ENCODE measurements at regions not wholly inside any gene's neighbourhood (a gene's known extent, or its start where the extent isn't known, plus 50 kb on each side); places are given as distances from the start of the nearest gene placed in this dataset.

DNA sequence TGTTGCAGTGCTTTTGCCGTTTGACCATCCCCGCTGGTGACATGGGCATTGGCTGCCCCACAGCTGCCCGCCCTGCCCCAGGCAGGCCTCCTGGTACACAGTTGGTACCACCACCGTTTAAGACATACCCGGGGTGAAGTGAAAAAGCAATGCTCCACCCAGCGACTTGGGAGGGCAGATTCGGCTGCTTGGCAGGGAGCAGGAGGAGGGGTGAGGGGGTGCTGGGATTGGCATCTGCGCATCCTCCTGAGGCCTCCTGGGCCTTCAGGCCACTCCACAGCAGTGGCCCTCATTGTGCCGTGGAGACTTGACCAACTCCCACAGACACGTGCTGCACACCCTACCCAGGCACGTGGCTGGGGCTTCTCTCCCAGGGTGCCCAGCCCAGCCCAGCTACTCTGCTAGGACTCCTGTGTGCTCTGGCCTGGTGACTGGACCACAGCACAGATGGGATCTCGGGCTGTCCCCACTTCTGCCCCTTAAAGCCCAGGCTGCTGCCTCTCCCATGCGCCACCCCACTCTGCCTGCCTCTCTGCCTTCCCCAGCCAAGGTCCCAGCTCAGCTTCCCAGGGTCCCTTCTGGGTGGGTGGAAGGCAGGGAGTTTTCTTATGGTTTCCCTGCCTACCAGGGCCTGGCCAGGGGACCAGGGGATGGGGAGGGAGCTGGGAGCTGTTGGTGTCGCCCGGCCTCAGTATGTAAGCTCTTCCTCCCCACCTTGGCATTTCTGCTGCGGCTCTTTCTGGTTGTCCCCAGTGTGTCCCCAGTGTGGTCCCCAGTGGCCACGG lies 157.0 kb upstream of the HS6ST1 start:
- no peak for DNase-seq

- no peak for DNase-seq
Measured at GRCh38 chr2:128477026-128477820, 158.6 kb upstream of the HS6ST1 start.

- no peak for DNase-seq
Measured at GRCh38 chr2:128477891-128478290, 159.2 kb upstream of the HS6ST1 start.

- DNase-seq: no peak
Measured at GRCh38 chr2:128485761-128486639, 167.3 kb upstream of the HS6ST1 start.

DNA sequence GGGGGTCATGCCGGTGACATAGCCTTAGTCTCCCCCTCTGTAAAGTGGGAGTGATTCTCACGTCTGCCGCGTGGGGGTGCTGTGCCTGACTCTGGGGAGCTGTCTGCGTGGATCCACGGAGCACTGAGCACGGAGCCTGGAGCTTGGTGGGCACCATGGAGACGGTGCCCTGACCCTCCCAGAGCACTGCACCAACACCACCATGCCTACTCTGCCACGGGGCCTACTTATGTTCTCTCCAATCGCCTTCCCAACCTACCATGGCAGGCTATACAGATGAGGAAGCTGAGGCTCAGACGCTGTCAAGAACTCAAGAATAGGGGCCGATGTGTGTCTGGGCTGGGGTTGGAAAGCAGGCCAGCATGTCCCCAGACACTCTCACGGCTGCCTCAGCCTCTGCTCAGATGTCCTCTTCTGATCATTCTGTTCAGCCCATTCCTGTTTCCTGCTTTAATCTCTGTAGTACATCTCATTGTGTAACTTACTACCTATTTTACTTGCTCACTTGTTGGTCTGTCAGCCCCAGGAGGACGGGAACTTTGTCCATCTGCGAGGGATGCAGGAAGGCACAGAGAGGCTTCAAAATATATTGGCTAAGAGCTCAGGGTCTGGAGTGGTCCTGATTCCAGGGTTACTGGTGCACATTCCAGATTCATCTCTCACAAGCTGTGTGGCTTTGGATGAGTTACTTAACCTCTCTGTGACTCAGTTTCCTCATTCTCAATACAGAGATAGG lies 168.1 kb upstream of the HS6ST1 start:
- no peak for DNase-seq

DNA sequence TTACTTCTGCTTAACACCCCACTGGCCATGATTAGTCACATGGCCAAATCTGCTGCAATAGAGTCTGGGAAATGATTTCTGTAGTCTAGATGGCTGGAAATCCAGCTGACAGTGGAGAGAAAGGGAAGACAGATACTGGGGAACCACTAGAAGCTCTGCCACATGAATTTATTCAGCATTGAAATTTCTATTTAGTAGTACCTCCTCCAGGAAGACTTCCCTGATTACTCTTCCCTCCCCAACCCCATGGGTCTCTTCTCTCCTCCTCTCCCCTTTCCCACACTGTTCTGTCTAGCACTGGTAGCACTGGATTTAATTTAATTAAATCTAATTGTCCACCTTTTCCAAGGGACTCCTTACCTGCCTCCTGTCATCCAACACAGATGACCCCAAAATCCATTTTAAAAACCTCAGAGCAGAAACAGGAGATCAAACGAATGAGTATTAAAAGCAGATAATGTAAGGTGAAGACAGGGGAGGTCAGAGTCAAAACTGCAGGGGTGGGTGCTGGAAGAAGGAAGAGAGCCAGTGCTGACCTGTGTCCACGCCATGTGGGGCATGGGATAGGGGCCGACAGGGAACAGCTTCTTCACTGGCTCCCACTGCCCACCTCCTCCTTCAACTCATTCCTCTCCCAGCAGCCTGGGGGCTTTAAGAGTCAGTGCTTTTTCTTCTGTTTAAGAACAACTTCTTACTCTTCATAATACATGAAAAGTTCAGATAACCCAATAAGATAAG lies 169.2 kb upstream of the HS6ST1 start:
- no peak for DNase-seq

- no peak for DNase-seq
Measured at GRCh38 chr2:128488434-128488833, 169.8 kb upstream of the HS6ST1 start.

DNA sequence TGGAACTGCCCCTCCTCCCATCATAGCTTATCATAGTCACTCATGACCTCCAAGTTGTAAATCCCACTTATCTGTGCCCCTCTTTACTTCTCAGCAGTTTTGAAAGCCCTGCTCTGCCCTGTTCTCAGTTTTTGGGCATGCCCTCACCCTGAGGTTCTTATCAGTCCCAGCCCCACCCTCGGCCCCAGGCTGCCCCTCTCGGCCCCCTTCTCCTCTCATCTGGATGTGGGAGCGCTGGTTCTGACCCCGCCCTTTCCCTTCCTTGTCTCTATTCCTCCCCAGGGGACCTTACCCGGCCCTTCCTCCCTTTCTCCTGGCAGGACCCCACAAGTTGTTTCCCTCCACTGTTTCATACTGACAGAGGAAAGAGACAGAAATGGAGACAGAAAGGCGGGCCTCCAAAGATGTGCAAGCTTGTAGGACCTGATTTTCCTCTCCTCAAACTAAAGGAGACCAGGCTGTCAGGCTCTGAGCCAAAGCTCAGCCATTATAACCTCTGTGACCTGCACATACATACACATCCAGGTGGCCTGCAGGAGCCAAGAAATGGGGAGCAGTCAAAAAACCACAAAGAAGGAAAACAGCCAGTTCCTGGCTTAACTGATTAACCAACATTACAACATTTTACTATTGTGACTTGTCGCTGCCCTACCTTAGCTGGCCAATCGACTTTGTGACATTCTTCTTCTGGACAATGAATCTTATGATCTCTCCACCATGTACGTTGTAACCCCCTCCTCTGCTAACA lies 171.0 kb upstream of the HS6ST1 start:
- no peak for DNase-seq

DNA sequence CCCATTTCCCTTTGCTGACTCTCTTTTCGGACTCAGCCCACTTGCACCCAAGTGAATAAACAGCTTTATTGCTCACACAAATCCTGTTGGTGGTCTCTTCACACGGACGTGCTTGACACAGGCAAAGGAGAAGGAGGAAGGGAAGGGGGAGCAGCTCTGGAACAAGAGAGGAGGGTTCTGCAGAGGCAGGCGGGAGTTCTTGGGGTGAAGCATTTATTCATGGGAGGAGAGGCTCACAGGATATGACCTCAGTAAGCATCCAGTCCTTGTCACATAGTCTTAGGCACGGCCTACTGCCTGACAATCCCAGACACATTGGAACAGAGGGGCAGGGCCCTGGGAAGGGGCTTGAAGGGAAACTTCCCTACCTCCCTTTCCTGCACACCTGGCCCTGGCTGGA lies 171.7 kb upstream of the HS6ST1 start:
- no peak for DNase-seq

DNA sequence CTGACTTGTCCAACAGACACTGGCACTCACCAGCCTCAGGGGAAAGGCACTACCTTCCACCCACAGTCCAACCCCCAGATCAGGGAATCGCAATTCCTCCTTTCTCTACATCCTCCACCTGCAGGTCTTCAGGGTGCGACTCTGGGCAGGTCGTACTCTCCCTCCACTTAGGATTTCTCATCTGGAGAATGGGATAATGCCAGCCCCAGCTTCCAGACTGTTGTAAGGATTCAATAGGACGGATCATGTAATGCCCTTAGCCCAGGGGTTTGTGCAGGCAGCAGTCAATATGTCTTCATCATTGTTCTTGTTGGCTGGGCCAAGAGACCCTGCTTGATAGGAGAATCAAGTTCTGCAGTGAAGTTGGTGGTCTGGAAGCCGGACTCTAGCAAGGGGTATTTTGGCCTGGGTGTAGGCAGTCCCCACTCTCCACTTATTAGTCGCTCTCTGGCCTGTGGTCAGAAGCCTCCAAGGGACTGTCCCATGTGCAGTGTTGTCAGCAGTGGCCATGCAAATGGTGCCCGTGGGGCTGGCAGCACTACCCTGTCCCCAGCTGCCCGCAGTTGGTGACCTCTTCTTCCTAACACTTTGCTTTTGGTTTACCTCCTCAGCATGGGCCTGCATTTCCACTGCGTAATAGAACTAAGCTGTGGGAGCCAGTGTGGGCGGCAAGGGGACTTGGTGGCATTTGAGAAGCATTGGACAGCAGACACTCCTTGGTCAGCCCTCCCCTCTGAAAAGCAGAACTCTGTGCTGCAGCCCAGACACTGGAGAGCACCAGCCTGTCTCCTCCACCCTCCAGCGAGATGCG lies 172.4 kb upstream of the HS6ST1 start:
- no peak for DNase-seq

GRCh38 chr2:128491692-128492244 lies 173.1 kb upstream of the HS6ST1 start:
- DNase-seq: no peak

DNA sequence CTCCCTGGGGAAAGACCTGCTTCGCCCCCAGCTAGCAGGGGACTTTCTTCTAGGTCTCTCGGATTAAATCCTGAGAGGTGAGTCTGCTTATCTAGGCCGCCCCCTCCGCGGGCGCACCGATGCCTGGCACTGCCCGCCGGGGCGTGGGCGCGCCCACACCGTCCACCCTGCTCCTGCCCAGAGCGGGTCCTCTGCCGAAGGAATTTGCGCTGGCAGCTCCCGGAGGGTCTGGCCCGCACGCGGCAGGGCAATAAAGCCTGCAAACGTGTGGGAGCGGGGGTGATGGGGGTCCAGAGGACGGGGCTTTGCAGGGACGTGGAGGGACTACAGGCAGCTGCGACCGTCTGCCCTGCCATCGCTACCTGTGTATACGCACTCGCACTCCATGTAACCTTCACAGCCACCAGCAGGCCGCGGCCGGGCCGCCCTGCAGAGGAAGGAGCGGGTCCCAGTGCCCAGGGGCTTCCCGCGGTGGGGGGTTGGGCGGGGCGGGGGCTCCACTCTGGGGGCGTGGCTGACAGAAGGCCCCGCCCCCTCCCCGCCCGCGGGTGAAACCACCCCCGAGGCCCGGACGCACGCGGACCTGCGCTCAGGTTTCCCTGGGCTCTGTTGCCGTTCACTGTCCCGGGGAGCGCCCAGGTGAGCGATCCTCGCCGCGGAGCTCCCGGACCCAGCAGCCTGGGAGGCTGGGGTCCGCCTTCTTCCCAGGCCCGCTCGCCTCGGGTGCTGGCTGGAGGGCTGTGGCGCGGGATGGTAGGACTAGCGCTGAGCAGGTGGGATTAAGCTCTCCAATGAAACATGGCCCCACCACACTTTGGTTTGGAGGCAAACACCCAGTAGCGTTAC lies 174.5 kb upstream of the HS6ST1 start:
- DNase-seq: no peak

GRCh38 chr2:128493880-128494279 lies 175.2 kb upstream of the HS6ST1 start:
- no peak for DNase-seq

DNA sequence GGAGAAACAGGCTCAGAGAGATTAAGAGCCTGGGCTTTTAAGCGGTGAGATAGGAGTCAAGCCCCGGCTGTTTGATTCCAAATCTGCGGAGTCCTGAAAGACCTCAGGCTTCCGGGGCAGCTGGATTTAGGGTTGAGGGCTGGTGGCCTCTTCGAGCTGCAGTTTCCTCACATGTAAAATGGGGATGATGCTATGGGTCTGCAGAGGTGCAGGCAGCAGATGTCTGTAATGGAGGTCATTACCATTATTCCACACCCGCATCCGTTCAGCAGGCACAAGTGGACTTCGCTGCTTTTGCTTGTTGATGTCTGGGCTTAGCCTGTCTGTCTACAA lies 175.6 kb upstream of the HS6ST1 start:
- DNase-seq: no peak

DNA sequence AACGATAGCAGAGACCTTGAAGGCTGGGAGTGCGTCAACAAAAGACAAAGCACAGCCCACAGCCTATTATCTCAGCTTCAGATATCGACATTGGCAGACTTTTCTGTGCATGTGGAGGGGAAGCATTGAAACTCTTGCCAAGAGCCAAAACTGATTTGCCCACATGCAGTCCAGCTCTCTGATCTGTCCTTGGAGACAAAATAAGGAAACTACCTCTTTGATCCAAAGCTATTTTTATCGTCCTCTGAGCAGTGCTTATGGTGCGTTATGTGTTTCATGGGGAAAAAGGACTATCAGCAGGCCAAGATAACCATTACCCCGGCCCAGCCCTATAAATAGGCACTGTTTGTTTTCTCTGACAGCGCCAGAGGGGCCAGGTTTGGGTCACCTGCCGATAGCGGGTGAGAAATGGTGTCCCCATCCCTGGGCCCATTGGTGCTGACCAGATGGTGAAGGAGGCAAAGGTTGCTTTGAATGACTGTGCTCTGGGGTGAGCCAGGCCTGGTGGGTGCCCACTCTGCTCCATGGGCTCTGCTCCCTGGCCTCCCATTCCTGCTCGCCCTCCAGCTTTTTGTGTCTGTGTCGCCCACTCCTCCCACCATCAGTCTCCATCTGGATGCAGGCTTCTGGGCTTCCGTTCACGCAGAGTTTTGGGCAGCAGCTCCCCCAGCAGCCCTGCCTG lies 176.1 kb upstream of the HS6ST1 start:
- no peak for DNase-seq

- no peak for DNase-seq
Measured at GRCh38 chr2:128495996-128496547, 177.4 kb upstream of the HS6ST1 start.

DNA sequence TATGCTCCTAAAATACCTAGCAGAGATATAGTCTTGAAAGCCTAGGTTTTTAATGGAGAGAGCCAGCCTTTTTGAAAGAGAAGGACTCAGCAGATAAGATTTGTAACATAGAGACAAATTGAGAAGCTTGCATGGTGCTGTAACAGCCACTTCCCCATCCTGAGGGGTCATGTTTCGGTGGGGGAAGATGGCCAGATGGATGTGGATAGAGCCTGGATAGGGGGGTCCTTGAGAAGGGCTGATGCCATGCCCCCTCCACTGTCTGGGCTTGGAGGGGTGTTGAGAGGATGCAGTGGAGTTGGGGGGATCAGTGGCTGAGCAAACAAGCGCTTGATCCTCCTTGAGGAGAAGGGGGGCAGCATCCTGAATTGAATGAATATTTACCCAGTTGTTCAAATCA lies 178.0 kb upstream of the HS6ST1 start:
- no peak for DNase-seq

DNA sequence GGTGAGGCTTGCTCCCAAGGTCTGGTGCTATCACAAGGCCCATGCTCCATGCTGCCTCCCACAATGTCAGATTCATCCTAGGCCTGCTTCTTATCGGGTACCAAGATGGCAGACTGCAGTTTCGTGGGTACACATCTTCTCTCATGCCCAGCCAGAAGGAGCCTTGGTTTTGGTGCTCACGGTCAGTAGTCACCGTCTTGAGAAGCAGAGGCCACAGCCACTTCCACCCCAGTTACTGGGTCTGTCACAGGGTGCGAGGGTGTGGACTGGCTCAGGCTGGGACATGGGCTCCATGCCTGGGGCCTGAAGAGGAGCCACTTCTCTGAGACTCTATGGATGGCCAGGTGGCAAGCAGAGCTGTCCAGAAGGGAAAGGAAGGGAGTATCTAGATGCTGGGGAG lies 178.8 kb upstream of the HS6ST1 start:
- DNase-seq: no peak
